GM08714 (cell line): ENCODE measurements at regions not wholly inside any gene's neighbourhood (a gene's known extent, or its start where the extent isn't known, plus 50 kb on each side); places are given as distances from the start of the nearest gene placed in this dataset.

ENCODE experiments used
- H3K4me3 ChIP-seq: fragments of 200-500 bp; sonication (Bioruptor generic); 2 replicates; pipeline ENCODE4 v1.5.1; 2014; ENCODE audit warnings: mild to moderate bottlenecking, low read length, inconsistent platforms
- ZNF274 ChIP-seq: IDR thresholded peaks from 2 replicates; pipeline ENCODE4 v1.6.1; 2012; ENCODE audit warnings: mild to moderate bottlenecking, low read depth, low read length

GRCh38 chr6:43847741-43848630 lies 78.0 kb downstream of the VEGFA start:
- H3K4me3 ChIP-seq: no peak overlapping the region
- TF ChIP-seq ZNF274: no peak

- H3K4me3 ChIP-seq: no peak overlapping the region
- no peak for TF ChIP-seq ZNF274
Measured at GRCh38 chr6:43846556-43846955, 76.5 kb downstream of the VEGFA start.

DNA sequence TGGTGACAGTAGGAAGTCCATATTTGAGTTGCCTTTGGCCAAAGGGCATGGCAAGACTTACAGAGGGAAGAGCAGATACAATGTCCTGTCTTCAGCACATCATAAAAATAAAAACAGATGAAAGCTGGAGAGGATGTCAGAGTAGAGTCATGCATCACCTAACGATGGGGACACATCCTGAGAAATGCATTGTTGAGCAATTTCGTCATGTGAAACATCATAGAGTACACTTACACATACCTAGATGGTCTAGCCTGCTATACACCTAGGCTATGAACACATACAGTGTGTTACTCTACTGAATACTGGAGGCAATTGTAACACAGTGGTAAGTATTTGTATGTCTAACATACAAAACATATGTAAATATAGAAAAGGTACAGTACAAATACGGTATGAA lies 75.6 kb downstream of the VEGFA start:
- TF ChIP-seq ZNF274: no peak
- H3K4me3 ChIP-seq: no peak overlapping the region

- H3K4me3 ChIP-seq: no peak overlapping the region
- TF ChIP-seq ZNF274: no peak
Measured at GRCh38 chr6:43843669-43844171, 73.7 kb downstream of the VEGFA start.

- no peak for TF ChIP-seq ZNF274
Measured at GRCh38 chr6:43843097-43843645, 73.2 kb downstream of the VEGFA start.

DNA sequence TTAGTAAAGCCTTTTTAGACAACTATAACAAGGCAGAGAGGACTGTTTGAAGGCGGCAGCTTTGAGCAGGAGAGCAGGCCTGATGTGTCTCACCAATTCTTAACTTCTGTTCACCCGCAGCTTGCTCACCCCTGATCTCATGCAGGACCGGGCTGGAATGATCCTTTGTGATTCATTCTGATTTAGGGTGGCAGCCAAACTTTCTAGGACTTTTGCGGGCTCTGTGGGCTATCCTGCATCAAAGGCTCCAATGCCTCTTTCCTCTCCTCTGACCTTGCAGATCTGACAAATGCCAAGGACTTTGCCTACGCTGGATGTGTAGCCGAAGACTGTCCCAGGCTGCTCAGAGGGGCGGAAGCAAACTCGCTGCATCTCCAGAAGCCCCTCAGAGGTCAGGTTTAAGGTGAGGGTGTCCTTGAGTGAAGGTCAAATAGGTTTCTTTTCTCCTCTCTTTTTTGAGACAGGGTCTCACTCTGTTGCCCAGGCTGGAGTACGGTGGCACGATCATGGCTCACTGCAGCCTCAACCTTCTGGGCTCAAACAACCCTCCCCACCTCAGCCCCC lies 72.3 kb downstream of the VEGFA start:
- no peak overlapping the region for H3K4me3 ChIP-seq
- TF ChIP-seq ZNF274: no peak

More at GRCh38 chr6:43843097-43843645, 73.2 kb downstream of the VEGFA start:
- no peak overlapping the region for H3K4me3 ChIP-seq

DNA sequence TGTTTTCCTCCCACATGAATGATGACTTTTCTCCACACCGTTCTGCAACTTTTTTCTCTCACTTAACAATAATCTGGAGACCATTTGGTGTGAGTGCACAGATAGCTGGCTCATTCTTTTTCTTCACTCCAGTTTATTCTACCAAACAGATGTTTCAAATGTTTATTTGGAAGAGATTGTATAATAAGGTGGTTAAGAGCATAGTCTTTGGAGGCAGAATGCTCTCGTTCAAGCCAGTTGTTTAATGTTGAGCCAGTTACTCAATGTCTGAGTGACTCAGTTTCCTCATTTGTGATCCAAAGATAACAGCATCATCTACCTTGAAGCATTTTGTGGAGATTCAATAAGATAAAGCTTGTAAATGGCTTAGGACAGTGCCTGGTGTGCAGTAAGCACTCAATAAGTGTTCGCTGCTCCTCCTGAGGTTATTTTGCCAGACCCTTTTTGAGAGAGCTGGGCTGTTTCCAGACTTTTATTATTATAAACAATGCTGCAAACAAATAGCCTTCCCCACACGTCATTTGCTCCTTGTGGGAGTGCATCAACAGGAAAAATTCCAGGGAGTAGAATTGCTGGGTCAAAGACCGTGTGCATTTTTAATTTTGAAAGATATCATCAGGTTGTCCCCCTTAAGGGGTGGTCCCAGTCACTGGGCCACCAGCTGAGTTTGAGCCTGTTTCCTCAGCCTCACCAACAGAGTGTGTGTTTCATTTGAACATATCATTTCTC lies 70.6 kb downstream of the VEGFA start:
- TF ChIP-seq ZNF274: no peak
- H3K4me3 ChIP-seq: no peak overlapping the region

- no peak for TF ChIP-seq ZNF274
- H3K4me3 ChIP-seq: no peak overlapping the region
Measured at GRCh38 chr6:43838276-43839036, 68.4 kb downstream of the VEGFA start.

- H3K4me3 ChIP-seq: no peak overlapping the region
- no peak for TF ChIP-seq ZNF274
Measured at GRCh38 chr6:43837507-43837906, 67.5 kb downstream of the VEGFA start.

DNA sequence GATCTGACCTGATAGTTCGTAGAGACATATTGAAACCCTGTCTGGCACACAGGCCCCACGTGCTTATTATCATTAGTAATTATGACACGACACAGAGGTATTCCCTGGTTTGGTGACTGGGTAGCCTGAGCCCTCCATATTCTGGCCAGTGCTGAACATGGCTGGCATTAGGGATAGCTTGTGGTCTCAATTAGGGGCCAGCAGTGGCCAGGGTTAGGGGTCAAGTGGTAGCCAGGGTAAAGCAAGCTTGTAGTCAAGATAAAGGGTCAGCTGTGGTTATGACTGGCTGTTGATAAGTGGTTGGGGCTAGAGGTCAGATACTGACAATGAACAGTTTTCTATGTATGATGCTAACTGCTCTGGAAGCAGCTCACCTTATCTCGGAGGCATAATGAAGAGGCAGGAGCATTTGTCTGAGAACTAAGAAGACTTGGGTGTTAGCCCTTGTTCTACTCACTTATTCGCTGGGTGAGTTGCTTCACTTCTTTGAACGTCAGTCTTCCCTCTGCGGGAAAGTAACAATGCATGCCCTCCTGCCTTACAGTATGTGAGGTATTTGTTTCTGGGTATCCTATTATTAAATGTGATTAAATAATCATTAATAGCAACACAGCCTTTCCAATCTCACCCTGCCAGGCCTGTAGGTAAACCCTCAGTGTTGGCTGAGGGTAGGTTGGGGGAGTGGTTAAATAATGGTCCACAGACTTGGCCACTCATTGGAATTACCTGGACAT lies 66.7 kb downstream of the VEGFA start:
- TF ChIP-seq ZNF274: no peak
- H3K4me3 ChIP-seq: no peak overlapping the region
